ENCODE measurements at regions not wholly inside any gene's neighbourhood (a gene's known extent, or its start where the extent isn't known, plus 50 kb on each side); places are given as distances from the start of the nearest gene placed in this dataset.

DNA sequence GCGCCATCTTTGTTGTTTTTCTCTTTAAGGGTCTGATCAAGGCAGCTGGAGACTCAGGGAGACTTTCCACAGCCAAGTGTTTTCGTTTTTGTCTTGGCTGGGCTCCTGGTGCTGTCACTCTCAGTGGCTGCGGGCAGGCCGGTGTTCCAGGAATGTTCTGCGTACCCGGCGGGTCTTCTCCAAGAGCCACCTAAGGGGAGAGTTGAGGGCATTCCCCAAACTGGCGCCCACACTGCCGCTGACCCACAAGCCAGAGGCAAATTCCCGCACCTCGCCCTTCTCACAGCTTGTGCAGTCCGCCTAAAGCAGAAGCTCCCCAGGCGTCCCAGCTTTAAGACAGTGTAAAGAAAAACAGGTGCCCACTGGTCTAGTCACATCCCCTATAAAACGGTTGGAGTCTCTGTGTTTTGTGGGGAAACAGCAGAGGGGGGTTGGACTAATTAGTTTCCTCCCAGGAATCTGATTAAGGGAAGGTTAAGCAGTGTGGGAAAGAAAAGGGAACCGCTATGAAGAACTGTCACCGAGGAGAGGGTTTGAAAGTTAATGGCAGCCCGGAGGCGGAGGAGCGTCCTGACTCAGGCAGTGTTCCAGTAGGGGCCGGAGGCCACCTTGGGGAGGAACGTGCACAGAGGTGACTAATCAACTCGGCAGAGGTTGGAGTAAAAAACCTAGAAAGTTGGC is 224.5 kb downstream of the SLC4A3 start:
- no peak for TF ChIP-seq CTCF (conservative IDR thresholded peaks at IDR 0.05; ENCODE audit: low read depth, low read length)
- no peak for TF ChIP-seq EZH2 (IDR thresholded peaks at IDR 0.05; ENCODE audit: low read length, unreplicated experiment)
